Right hindlimb (tissue), 1 donor: ENCODE measurements at regions not wholly inside any gene's neighbourhood (a gene's known extent, or its start where the extent isn't known, plus 50 kb on each side); places are given as distances from the start of the nearest gene placed in this dataset.
"Not testable (repeated sequence)": the region's sequence is repeated elsewhere in the genome, so short reads cannot be mapped to it uniquely, and the experiment has no call there.

ENCODE experiments used
- DNase-seq: peaks from one replicate; pipeline ENCODE4 v3.0.0-alpha.2; 2018

GRCh38 chr10:45515630-45516029 is 141.6 kb downstream of the ALOX5 start:
- DNase-seq = no peak

DNA sequence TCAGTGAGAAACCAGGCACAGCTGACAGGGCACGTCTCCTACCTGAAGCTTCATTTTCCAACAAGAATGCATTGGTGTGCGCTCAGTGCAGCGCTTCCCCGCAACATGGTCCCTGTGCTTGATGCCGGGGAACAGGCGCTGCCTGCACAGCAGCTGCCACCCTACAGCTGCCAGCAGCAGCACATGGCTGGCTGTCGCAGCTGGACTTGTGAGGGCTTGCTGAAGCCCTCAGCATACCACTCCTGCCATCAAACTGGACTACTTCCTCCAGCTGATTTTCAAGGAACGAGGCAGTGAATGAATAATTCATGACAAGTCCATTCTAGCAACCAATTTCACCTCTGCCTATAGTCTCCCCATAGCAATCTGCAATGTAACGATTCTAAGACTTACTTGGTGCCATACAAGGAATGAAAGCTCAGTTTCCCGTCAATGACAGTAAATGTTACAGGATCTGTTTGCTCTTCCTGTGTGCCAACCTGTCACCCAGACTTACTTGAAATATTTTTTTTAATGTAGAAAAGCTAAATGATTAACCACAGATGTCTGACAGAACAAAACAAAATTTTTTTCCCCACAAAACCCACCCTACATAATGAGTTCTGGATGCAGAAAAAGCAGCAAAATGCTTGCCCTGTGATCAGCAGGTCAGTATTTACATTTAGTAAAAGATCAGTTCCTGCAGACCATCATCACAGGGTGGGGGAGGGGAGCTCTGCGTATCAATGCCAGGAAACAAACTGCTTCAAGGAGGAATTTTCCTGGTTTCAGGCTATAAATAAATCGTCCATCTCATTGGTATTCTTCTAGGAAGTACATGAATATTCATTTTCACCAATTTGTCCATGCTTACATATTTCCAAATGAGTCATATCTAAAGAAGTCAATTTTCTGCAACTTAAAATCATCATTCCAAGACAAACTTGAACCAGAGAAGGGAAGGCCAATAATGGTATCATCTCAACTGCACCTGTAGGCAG is 140.6 kb downstream of the ALOX5 start:
- peak; percentile 78 for DNase-seq

DNA sequence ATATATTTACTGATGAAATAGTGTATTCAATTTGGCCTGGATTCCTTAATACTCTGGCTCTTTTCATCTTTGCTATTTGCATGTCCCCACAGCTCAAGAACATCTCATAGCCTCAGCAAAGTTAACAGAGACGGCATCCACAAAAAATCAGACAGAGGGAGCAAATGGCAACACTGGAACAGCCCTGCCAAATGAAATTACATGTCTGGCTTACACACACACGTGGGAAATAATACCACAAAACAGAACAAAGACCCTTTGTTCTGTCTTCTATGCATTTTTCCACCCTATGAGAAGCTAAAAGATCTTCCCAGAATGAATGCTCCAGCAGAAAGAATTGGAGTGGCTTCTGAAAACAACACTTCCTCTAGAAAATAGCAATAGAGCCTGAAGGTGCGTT is 139.5 kb downstream of the ALOX5 start:
- peak; percentile 17 for DNase-seq

DNA sequence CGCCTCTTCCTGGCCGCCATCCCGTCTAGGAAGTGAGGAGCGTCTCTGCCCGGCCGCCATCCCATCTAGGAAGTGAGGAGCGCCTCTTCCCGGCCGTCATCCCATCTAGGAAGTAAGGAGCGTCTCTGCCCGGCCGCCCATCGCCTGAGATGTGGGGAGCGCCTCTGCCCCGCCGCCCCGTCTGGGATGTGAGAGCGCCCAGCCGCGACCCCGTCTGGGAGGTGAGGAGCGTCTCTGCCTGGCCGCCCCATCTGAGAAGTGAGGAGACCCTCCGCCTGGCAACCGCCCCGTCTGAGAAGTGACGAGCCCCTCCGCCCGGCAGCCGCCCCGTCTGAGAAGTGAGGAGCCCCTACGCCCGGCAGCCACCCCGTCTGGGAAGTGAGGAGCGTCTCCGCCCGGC is 137.9 kb downstream of the ALOX5 start:
- not testable (repeated sequence) for DNase-seq

GRCh38 chr10:45509491-45509890 is 135.5 kb downstream of the ALOX5 start:
- no peak for DNase-seq

- no peak for DNase-seq
Observed at GRCh38 chr10:45505311-45505710, 131.3 kb downstream of the ALOX5 start.

GRCh38 chr10:45502458-45502857 is 128.4 kb downstream of the ALOX5 start:
- no peak for DNase-seq

- no peak for DNase-seq
Observed at GRCh38 chr10:45501791-45502190, 127.8 kb downstream of the ALOX5 start.

- no peak for DNase-seq
Observed at GRCh38 chr10:45500798-45501197, 126.8 kb downstream of the ALOX5 start.

GRCh38 chr10:45500304-45500703 is 126.3 kb downstream of the ALOX5 start:
- DNase-seq = no peak

GRCh38 chr10:45495438-45496152 is 121.6 kb downstream of the ALOX5 start:
- no peak for DNase-seq
